Activated naive CD4-positive, alpha-beta T cell treated with anti-CD3 and anti-CD28 coated beads, Interleukin-2, amount 50 U/mL, for 24 hours (primary cell): ENCODE measurements at regions not wholly inside any gene's neighbourhood (a gene's known extent, or its start where the extent isn't known, plus 50 kb on each side); places are given as distances from the start of the nearest gene placed in this dataset.

Source experiments
- H3K27ac Mint-ChIP-seq: one replicate; pipeline ENCODE4 v1.8.0; 2021; ENCODE audit warnings: mild to moderate bottlenecking, mixed read lengths
- H3K27me3 Mint-ChIP-seq: one replicate; pipeline ENCODE4 v1.8.0; 2021; ENCODE audit warnings: mixed read lengths
- H3K36me3 Mint-ChIP-seq: one replicate; pipeline ENCODE4 v1.8.0; 2021; ENCODE audit warnings: mixed read lengths
- H3K4me1 Mint-ChIP-seq: one replicate; pipeline ENCODE4 v1.8.0; 2021; ENCODE audit warnings: mixed read lengths
- H3K4me3 Mint-ChIP-seq: one replicate; pipeline ENCODE4 v1.8.0; 2021; ENCODE audit warnings: mild to moderate bottlenecking, mixed read lengths
- H3K9me3 Mint-ChIP-seq: one replicate; pipeline ENCODE4 v1.8.0; 2021; ENCODE audit warnings: mixed read lengths

- no peak overlapping the region for H3K27ac Mint-ChIP-seq
- H3K36me3 Mint-ChIP-seq, result peaks cover 3% of the 10 kb centered on the region
- H3K4me3 Mint-ChIP-seq, result no peak overlapping the region
- peaks cover 1% of the 10 kb centered on the region for H3K27me3 Mint-ChIP-seq
- no peaks in the 10 kb centered on the region for H3K9me3 Mint-ChIP-seq
- H3K4me1 Mint-ChIP-seq, result peaks cover 26% of the 10 kb centered on the region
Measured at GRCh38 chr6:169957351-169957963, 206.0 kb downstream of the ERMARD start.

DNA sequence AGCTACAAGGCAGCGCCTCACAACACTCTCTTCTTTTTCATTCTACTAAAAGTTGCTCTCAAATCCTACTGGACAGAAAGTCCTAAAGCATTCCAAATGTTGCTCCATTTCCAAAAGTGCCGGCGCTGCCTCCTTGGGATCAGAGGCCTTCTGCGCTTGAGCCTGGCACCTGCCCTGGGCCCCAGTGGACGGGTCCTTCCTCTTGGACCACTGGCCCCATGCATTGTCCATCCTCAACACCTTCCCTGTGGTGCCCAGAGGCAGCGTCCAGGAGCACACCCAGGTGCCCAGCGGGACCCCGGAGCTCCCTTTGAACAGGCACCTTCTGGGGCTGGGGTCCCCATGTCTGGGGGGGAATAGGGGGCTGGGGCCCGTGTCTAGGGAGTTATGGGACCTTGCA is 205.2 kb downstream of the ERMARD start:
- Mint-ChIP-seq H3K9me3 (no peaks in the 10 kb centered on the region), H3K36me3 (peaks cover 3% of the 10 kb centered on the region), H3K27ac (no peak overlapping the region), H3K27me3 (peaks cover 1% of the 10 kb centered on the region), H3K4me1 (peaks cover 23% of the 10 kb centered on the region), H3K4me3 (no peak overlapping the region)

- H3K9me3 Mint-ChIP-seq, result no peaks in the 10 kb centered on the region
- peaks cover 20% of the 10 kb centered on the region for H3K4me1 Mint-ChIP-seq
- no peak overlapping the region for H3K27ac Mint-ChIP-seq
- H3K4me3 Mint-ChIP-seq, result no peak overlapping the region
- H3K36me3 Mint-ChIP-seq, result peaks cover 3% of the 10 kb centered on the region
- no peaks in the 10 kb centered on the region for H3K27me3 Mint-ChIP-seq
Measured at GRCh38 chr6:169955731-169956437, 204.5 kb downstream of the ERMARD start.

GRCh38 chr6:169954977-169955376 is 203.6 kb downstream of the ERMARD start:
- Mint-ChIP-seq H3K27me3 (no peaks in the 10 kb centered on the region), H3K27ac (no peak overlapping the region), H3K9me3 (no peaks in the 10 kb centered on the region), H3K4me3 (no peak overlapping the region), H3K4me1 (peaks cover 20% of the 10 kb centered on the region), H3K36me3 (peaks cover 3% of the 10 kb centered on the region)

DNA sequence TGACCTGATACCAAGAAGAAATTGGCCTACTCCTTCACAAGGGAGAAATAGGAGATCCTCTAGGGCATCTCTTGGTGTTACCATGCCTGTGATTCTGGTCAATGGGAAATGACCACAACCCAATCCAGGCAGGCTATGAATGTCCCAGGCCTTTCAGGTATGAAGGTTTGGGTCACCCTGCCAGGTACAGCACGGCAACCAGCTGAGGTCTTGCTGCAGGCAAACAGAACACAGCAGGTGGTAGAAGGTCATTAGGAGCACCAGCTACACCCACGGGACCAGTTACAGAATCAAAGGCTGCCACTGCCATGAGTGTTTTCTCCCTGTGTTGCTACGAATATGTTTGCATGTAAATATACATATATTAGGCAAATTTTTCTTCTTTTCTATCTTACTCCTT is 202.3 kb downstream of the ERMARD start:
- H3K27ac Mint-ChIP-seq, result no peak overlapping the region
- peaks cover 3% of the 10 kb centered on the region for H3K36me3 Mint-ChIP-seq
- H3K27me3 Mint-ChIP-seq, result no peaks in the 10 kb centered on the region

DNA sequence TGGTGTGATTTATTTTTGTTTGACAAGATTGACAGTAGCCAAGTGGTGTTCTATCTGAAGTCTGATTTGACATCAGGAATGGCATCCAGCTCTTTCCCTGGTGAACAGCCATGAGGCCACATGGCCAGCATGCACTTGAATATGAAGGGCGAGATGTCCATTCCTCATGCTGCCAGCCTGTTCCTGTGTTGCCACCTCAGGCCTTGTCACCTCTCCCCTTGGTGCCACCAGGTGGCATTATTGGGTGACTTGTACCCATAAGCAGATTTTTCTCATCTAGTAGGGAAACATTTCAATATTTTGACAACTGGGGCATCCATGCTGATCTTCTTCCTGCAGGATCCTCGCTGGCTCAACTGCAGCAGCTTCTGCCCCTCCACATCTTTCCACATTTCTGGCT is 199.1 kb downstream of the ERMARD start:
- no peak overlapping the region for H3K27ac Mint-ChIP-seq
- H3K27me3 Mint-ChIP-seq, result no peaks in the 10 kb centered on the region
- no peak overlapping the region for H3K4me3 Mint-ChIP-seq
- H3K9me3 Mint-ChIP-seq, result no peaks in the 10 kb centered on the region
- no peaks in the 10 kb centered on the region for H3K4me1 Mint-ChIP-seq
- peaks cover 3% of the 10 kb centered on the region for H3K36me3 Mint-ChIP-seq

More for the DNA sequence above, 202.3 kb downstream of the ERMARD start:
- no peak overlapping the region for H3K4me3 Mint-ChIP-seq
- peaks cover 8% of the 10 kb centered on the region for H3K4me1 Mint-ChIP-seq
- no peaks in the 10 kb centered on the region for H3K9me3 Mint-ChIP-seq

- no peaks in the 10 kb centered on the region for H3K27me3 Mint-ChIP-seq
- H3K4me3 Mint-ChIP-seq, result no peak overlapping the region
- no peak overlapping the region for H3K27ac Mint-ChIP-seq
- H3K36me3 Mint-ChIP-seq, result no peaks in the 10 kb centered on the region
- no peaks in the 10 kb centered on the region for H3K9me3 Mint-ChIP-seq
- H3K4me1 Mint-ChIP-seq, result no peaks in the 10 kb centered on the region
Measured at GRCh38 chr6:169949511-169950097, 198.2 kb downstream of the ERMARD start.

GRCh38 chr6:169946971-169947370 is 195.5 kb downstream of the ERMARD start:
- H3K4me3 Mint-ChIP-seq, result no peak overlapping the region
- no peak overlapping the region for H3K27ac Mint-ChIP-seq
- H3K36me3 Mint-ChIP-seq, result peaks cover 5% of the 10 kb centered on the region
- H3K9me3 Mint-ChIP-seq, result peaks cover 9% of the 10 kb centered on the region
- no peaks in the 10 kb centered on the region for H3K4me1 Mint-ChIP-seq
- H3K27me3 Mint-ChIP-seq, result peaks cover 3% of the 10 kb centered on the region

- H3K4me1 Mint-ChIP-seq, result no peaks in the 10 kb centered on the region
- H3K27ac Mint-ChIP-seq, result no peak overlapping the region
- H3K9me3 Mint-ChIP-seq, result peaks cover 9% of the 10 kb centered on the region
- H3K36me3 Mint-ChIP-seq, result peaks cover 5% of the 10 kb centered on the region
- no peak overlapping the region for H3K4me3 Mint-ChIP-seq
- peaks cover 3% of the 10 kb centered on the region for H3K27me3 Mint-ChIP-seq
Measured at GRCh38 chr6:169945117-169945516, 193.7 kb downstream of the ERMARD start.

GRCh38 chr6:169944415-169944814 is 193.0 kb downstream of the ERMARD start:
- no peak overlapping the region for H3K4me3 Mint-ChIP-seq
- peaks cover 9% of the 10 kb centered on the region for H3K9me3 Mint-ChIP-seq
- H3K27me3 Mint-ChIP-seq, result peaks cover 3% of the 10 kb centered on the region
- H3K4me1 Mint-ChIP-seq, result no peaks in the 10 kb centered on the region
- H3K27ac Mint-ChIP-seq, result no peak overlapping the region
- peaks cover 5% of the 10 kb centered on the region for H3K36me3 Mint-ChIP-seq

- H3K36me3 Mint-ChIP-seq, result peaks cover 5% of the 10 kb centered on the region
- H3K27ac Mint-ChIP-seq, result no peak overlapping the region
- H3K27me3 Mint-ChIP-seq, result peaks cover 3% of the 10 kb centered on the region
- peaks cover 9% of the 10 kb centered on the region for H3K9me3 Mint-ChIP-seq
- no peaks in the 10 kb centered on the region for H3K4me1 Mint-ChIP-seq
- no peak overlapping the region for H3K4me3 Mint-ChIP-seq
Measured at GRCh38 chr6:169944061-169944337, 192.6 kb downstream of the ERMARD start.

GRCh38 chr6:169943241-169944060 is 192.0 kb downstream of the ERMARD start:
- Mint-ChIP-seq H3K9me3 (peaks cover 9% of the 10 kb centered on the region), H3K4me3 (no peak overlapping the region), H3K27me3 (peaks cover 3% of the 10 kb centered on the region), H3K4me1 (no peaks in the 10 kb centered on the region), H3K27ac (no peak overlapping the region), H3K36me3 (peaks cover 5% of the 10 kb centered on the region)

- H3K4me3 Mint-ChIP-seq, result no peak overlapping the region
- no peaks in the 10 kb centered on the region for H3K4me1 Mint-ChIP-seq
- H3K27me3 Mint-ChIP-seq, result peaks cover 3% of the 10 kb centered on the region
- H3K9me3 Mint-ChIP-seq, result peaks cover 9% of the 10 kb centered on the region
- H3K27ac Mint-ChIP-seq, result no peak overlapping the region
- H3K36me3 Mint-ChIP-seq, result peaks cover 5% of the 10 kb centered on the region
Measured at GRCh38 chr6:169942173-169942572, 190.8 kb downstream of the ERMARD start.

GRCh38 chr6:169940481-169941271 is 189.3 kb downstream of the ERMARD start:
- Mint-ChIP-seq H3K27me3 (peaks cover 3% of the 10 kb centered on the region), H3K36me3 (peaks cover 5% of the 10 kb centered on the region), H3K27ac (no peak overlapping the region), H3K9me3 (peaks cover 9% of the 10 kb centered on the region), H3K4me1 (no peaks in the 10 kb centered on the region), H3K4me3 (no peak overlapping the region)

GRCh38 chr6:169939554-169940164 is 188.2 kb downstream of the ERMARD start:
- Mint-ChIP-seq H3K4me3 (no peak overlapping the region), H3K27me3 (peaks cover 3% of the 10 kb centered on the region), H3K27ac (no peak overlapping the region), H3K9me3 (peaks cover 9% of the 10 kb centered on the region), H3K36me3 (peaks cover 5% of the 10 kb centered on the region), H3K4me1 (no peaks in the 10 kb centered on the region)
